OCI-LY3 (cell line): ENCODE measurements at regions not wholly inside any gene's neighbourhood (a gene's known extent, or its start where the extent isn't known, plus 50 kb on each side); places are given as distances from the start of the nearest gene placed in this dataset.

Source experiments
- EZH2phosphoT487 ChIP-seq: fragments of 200-600 bp; shearing (Covaris generic); IDR thresholded peaks from 2 replicates; pipeline ENCODE4 v1.6.1; 2018; ENCODE audit warnings: antibody characterized with exemption, mixed run types, low read depth
- TF ChIP-seq, protein P1 (sequence below): fragments of 200-600, 300-600 bp; sonication (generic); IDR thresholded peaks from 2 replicates; pipeline ENCODE4 v1.5.1; 2014; ENCODE audit warnings: antibody characterized with exemption, low read length, low read depth

DNA sequence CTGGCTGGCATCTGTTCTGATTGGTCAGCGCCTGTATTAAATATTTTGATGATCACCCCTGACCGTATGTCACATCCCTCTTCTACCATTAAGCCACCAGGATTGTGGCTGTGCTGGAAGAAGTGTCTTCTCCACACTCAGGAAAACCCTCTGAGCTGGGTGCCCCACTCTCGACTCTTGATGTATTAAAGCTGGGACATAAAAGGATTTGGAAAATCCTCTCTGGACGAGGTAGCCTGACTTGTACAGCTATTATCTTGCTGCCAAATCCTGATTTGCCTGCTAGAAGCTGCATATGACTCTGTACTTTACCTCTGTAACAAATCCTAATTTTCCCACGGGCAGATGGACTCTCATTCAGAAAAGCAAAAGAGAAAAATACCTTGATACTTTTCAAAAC is 161.0 kb downstream of the SLC28A3 start:
- no peak for TF ChIP-seq EZH2phosphoT487
- TF ChIP-seq, protein P1, sequence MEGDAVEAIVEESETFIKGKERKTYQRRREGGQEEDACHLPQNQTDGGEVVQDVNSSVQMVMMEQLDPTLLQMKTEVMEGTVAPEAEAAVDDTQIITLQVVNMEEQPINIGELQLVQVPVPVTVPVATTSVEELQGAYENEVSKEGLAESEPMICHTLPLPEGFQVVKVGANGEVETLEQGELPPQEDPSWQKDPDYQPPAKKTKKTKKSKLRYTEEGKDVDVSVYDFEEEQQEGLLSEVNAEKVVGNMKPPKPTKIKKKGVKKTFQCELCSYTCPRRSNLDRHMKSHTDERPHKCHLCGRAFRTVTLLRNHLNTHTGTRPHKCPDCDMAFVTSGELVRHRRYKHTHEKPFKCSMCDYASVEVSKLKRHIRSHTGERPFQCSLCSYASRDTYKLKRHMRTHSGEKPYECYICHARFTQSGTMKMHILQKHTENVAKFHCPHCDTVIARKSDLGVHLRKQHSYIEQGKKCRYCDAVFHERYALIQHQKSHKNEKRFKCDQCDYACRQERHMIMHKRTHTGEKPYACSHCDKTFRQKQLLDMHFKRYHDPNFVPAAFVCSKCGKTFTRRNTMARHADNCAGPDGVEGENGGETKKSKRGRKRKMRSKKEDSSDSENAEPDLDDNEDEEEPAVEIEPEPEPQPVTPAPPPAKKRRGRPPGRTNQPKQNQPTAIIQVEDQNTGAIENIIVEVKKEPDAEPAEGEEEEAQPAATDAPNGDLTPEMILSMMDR = no peak
